Liver (tissue), 8 donors: ENCODE measurements at regions not wholly inside any gene's neighbourhood (a gene's known extent, or its start where the extent isn't known, plus 50 kb on each side); places are given as distances from the start of the nearest gene placed in this dataset.

Experiments used
- DNase-seq: peaks from one replicate; pipeline ENCODE4 v3.0.0-alpha.2; 2017; ENCODE audit warnings: low spot score
- H3K27ac ChIP-seq, 2 donors: one replicate each; pipeline ENCODE4 v1.7.0; 2013; ENCODE audit warnings: inconsistent platforms in 2 of 2, low read length in 2 of 2, control low read depth in 1 of 2, low read depth in 1 of 2, mild to moderate bottlenecking in 1 of 2
- H3K27me3 ChIP-seq, 4 donors: one replicate each; pipeline versions ENCODE4 v1.6.1 to v1.7.0; 2013; ENCODE audit warnings: low read length in 3 of 4, inconsistent platforms in 1 of 4, mild to moderate bottlenecking in 1 of 4, moderate library complexity in 1 of 4; ENCODE audit not compliant: control insufficient read depth in 4 of 4, insufficient read depth in 4 of 4
- H3K36me3 ChIP-seq, 4 donors: one replicate each; pipeline versions ENCODE4 v1.6.1 to v1.7.0; 2013; ENCODE audit warnings: low read length in 3 of 4, mild to moderate bottlenecking in 3 of 4, low read depth in 1 of 4, moderate library complexity in 1 of 4; ENCODE audit not compliant: control insufficient read depth in 4 of 4, insufficient read depth in 3 of 4
- H3K4me1 ChIP-seq, 4 donors: one replicate each; pipeline versions ENCODE4 v1.6.1 to v1.7.0; 2013; ENCODE audit warnings: low read length in 3 of 4, mild to moderate bottlenecking in 3 of 4, moderate library complexity in 1 of 4; ENCODE audit not compliant: control insufficient read depth in 4 of 4, insufficient read depth in 4 of 4
- H3K4me3 ChIP-seq, 3 donors: one replicate each; pipeline versions ENCODE4 v1.6.1 to v1.7.0; 2013; ENCODE audit warnings: low read length in 3 of 3, control low read depth in 1 of 3, low read depth in 1 of 3, mild to moderate bottlenecking in 1 of 3
- H3K9ac ChIP-seq, 2 donors: one replicate each; pipeline ENCODE4 v1.7.0; 2013; ENCODE audit warnings: low read length in 2 of 2, mild to moderate bottlenecking in 2 of 2, moderate library complexity in 2 of 2, control low read depth in 1 of 2, low read depth in 1 of 2
- H3K9me3 ChIP-seq, 4 donors: one replicate each; pipeline versions ENCODE4 v1.6.1 to v1.7.0; 2013; ENCODE audit warnings: low read length in 3 of 4; ENCODE audit not compliant: control insufficient read depth in 4 of 4
- EGR1 ChIP-seq, 2 donors: IDR thresholded peaks; 2 replicates each; pipeline ENCODE4 v1.6.1; 2016 to 2018; ENCODE audit warnings: antibody characterized with exemption in 2 of 2, low read depth in 2 of 2
- FOXA1 ChIP-seq: IDR thresholded peaks from 2 replicates; pipeline ENCODE4 v1.6.1; 2016; ENCODE audit warnings: antibody characterized with exemption
- FOXA2 ChIP-seq: IDR thresholded peaks from 2 replicates; pipeline ENCODE4 v1.6.1; 2016; ENCODE audit warnings: antibody characterized with exemption
- GABPA ChIP-seq, 2 donors: IDR thresholded peaks in 1 of 2; conservative IDR thresholded peaks in 1 of 2; 2 replicates each; pipeline ENCODE4 v1.6.1; 2016; ENCODE audit warnings: antibody characterized with exemption in 2 of 2, mild to moderate bottlenecking in 1 of 2, moderate library complexity in 1 of 2
- HNF4A ChIP-seq, 2 donors: conservative IDR thresholded peaks; 2 replicates each; pipeline ENCODE4 v1.6.1; 2016; ENCODE audit warnings: antibody characterized with exemption in 2 of 2, mild to moderate bottlenecking in 2 of 2
- HNF4G ChIP-seq: IDR thresholded peaks from 2 replicates; pipeline ENCODE4 v1.6.1; 2016; ENCODE audit warnings: antibody characterized with exemption
- JUND ChIP-seq, 2 donors: IDR thresholded peaks; 2 replicates each; pipeline ENCODE4 v1.6.1; 2016; ENCODE audit warnings: antibody characterized with exemption in 2 of 2
- NR2F2 ChIP-seq: IDR thresholded peaks from 2 replicates; pipeline ENCODE4 v1.6.1; 2016; ENCODE audit warnings: antibody characterized with exemption
- RAD21 ChIP-seq, 2 donors: IDR thresholded peaks; 2 replicates each; pipeline ENCODE4 v1.6.1; 2016; ENCODE audit warnings: antibody characterized with exemption in 2 of 2, mild to moderate bottlenecking in 2 of 2
- REST ChIP-seq: IDR thresholded peaks from 2 replicates; pipeline ENCODE4 v1.6.1; 2016; ENCODE audit warnings: antibody characterized with exemption, mild to moderate bottlenecking
- RXRA ChIP-seq, 2 donors: IDR thresholded peaks; 2 replicates each; pipeline ENCODE4 v1.6.1; 2017 to 2018; ENCODE audit warnings: antibody characterized with exemption in 2 of 2, mild to moderate bottlenecking in 1 of 2
- SP1 ChIP-seq: IDR thresholded peaks from 2 replicates; pipeline ENCODE4 v1.6.1; 2018; ENCODE audit warnings: antibody characterized with exemption, mild to moderate bottlenecking
- TAF1 ChIP-seq: conservative IDR thresholded peaks from 2 replicates; pipeline ENCODE4 v1.6.1; 2016; ENCODE audit warnings: antibody characterized with exemption, mild to moderate bottlenecking
- YY1 ChIP-seq: IDR thresholded peaks from 2 replicates; pipeline ENCODE4 v1.6.1; 2016; ENCODE audit warnings: antibody characterized with exemption, mild to moderate bottlenecking
- ZBTB33 ChIP-seq: IDR thresholded peaks from 2 replicates; pipeline ENCODE4 v1.6.1; 2016; ENCODE audit warnings: antibody characterized with exemption
- WGBS: extraction: QIAGEN DNeasy Blood & Tissue Kit; methylation state at CpG from one replicate; pipeline ENCODE4 v1.1.7; 2013; 5-methylcytosine and 5-hydroxymethylcytosine counted together
- TF ChIP-seq, protein P1 (sequence below): fragments of 150-350 bp; IDR thresholded peaks from 2 replicates; pipeline ENCODE4 v1.5.1; 2017; ENCODE audit warnings: improper control_type of control experiment, low read depth, low read length; ENCODE audit not compliant: missing input control
- TF ChIP-seq, protein P2 (sequence below): IDR thresholded peaks from 2 replicates; pipeline ENCODE4 v1.6.1; 2016; ENCODE audit warnings: antibody characterized with exemption
- TF ChIP-seq, protein P3 (sequence below): IDR thresholded peaks from 2 replicates; pipeline ENCODE4 v1.6.1; 2016; ENCODE audit warnings: antibody characterized with exemption
- donor health status: healthy.
- donor health status: healthy.
- donor health status: healthy.
- donor health status: healthy.
- donor health status: healthy.

DNA sequence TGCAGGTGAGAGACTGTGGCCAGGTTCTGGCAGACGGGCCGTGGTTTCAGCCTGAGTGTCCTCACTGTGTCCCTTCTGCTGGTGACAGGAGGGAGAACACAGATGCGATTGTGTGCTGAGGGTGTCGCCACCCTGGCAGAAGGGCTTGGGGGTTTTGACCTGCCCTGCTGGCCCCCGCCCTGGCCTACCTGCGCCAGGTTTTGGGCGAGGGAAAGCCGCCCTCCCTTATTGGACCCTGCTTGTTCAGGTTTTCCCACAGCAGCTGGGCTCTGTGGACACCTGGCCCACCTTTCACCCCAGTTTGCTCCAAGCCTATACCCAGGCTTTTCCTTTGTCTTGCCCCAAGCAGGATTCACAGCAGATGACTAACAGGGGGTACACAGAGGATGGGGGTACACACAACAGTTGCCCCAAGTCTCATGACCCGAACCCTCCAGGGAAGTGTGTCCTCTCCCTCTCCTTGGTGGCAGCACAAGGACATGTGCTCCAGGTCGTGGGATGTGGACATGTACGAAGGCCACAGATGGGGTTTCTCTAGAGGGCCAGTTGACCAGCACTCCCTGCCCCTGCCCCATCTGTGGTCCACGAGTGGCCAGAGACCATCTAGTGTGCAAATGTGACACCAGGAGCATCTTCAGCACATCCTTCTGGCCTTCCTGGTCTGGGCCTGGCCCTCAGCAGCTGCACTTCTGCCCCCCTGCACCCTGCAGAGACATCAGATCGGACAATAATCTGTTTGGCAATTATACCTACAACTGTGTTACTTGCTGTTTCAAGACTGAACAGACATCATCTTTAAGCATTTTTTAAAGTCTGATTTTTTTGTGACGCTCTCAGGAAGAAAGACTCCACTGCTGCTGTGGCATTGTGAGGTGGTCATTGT is 265.8 kb upstream of the IRX4 start:
- H3K36me3 ChIP-seq: no peaks in the 10 kb centered on the region
- H3K27ac ChIP-seq: no peak overlapping the region
- H3K9me3 ChIP-seq: peaks cover 0 to 4% (median 0%) of the 10 kb centered on the region in 4 donors
- DNase-seq: no peak
- no peaks in the 10 kb centered on the region for H3K4me1 ChIP-seq
- no peak overlapping the region for H3K9ac ChIP-seq
- H3K27me3 ChIP-seq: peaks cover 0 to 4% (median 0%) of the 10 kb centered on the region in 4 donors
- 77% methylated on average over 14 of the region's 14 CpGs for WGBS
- TF ChIP-seq YY1 (no peak), HNF4A (conservative IDR thresholded peaks at IDR 0.05) (no peak), RAD21 (IDR thresholded peaks at IDR 0.05) (no peak), HNF4G (no peak), FOXA1 (no peak), JUND (IDR thresholded peaks at IDR 0.05) (no peak), EGR1 (IDR thresholded peaks at IDR 0.05; ENCODE audit: low read depth in 2 of 2) (no peak), TAF1 (no peak), NR2F2 (no peak), REST (no peak), SP1 (no peak), GABPA (IDR thresholded peaks at IDR 0.05 in 1 of 2, conservative IDR thresholded peaks at IDR 0.05 in 1 of 2) (no peak), ZBTB33 (no peak), FOXA2 (no peak), RXRA (IDR thresholded peaks at IDR 0.05) (no peak)
- TF ChIP-seq, protein P1, sequence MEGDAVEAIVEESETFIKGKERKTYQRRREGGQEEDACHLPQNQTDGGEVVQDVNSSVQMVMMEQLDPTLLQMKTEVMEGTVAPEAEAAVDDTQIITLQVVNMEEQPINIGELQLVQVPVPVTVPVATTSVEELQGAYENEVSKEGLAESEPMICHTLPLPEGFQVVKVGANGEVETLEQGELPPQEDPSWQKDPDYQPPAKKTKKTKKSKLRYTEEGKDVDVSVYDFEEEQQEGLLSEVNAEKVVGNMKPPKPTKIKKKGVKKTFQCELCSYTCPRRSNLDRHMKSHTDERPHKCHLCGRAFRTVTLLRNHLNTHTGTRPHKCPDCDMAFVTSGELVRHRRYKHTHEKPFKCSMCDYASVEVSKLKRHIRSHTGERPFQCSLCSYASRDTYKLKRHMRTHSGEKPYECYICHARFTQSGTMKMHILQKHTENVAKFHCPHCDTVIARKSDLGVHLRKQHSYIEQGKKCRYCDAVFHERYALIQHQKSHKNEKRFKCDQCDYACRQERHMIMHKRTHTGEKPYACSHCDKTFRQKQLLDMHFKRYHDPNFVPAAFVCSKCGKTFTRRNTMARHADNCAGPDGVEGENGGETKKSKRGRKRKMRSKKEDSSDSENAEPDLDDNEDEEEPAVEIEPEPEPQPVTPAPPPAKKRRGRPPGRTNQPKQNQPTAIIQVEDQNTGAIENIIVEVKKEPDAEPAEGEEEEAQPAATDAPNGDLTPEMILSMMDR: no peak
- TF ChIP-seq, protein P2, sequence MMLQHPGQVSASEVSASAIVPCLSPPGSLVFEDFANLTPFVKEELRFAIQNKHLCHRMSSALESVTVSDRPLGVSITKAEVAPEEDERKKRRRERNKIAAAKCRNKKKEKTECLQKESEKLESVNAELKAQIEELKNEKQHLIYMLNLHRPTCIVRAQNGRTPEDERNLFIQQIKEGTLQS: no peak
- TF ChIP-seq, protein P3, sequence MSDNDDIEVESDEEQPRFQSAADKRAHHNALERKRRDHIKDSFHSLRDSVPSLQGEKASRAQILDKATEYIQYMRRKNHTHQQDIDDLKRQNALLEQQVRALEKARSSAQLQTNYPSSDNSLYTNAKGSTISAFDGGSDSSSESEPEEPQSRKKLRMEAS: no peak
- no peak overlapping the region for H3K4me3 ChIP-seq
